ENCODE measurements at regions not wholly inside any gene's neighbourhood (a gene's known extent, or its start where the extent isn't known, plus 50 kb on each side); places are given as distances from the start of the nearest gene placed in this dataset.

DNA sequence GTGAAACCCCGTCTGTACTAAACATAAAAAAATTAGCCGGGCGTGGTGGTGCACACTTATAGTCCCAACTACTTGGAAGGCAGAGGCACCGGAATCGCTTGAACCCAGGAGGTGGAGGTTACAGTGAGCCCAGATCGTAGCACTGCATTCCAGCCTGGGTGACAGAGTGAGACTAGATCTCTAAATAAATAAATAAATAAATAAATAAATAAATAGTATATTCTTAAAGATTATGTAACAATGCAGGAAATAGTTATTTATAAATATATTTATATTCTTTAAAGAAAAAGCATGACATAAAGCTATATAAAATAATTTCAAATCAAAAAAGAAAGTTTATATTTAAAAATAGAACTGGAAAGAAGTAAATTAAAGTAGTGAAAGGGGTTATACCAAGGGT, 76.4 kb downstream of the MBL2 start:
- H2AK5ac ChIP-seq (ENCODE audit: insufficient read length, low read length) = no peak overlapping the region
- no peak overlapping the region for H3K18ac ChIP-seq (ENCODE audit: insufficient read length, low read depth, low read length)
- H3K4me1 ChIP-seq (ENCODE audit: insufficient read depth, low read length) = no peaks in the 10 kb centered on the region
- no peak overlapping the region for H3K23ac ChIP-seq (ENCODE audit: insufficient read length, low read depth, low read length)
- H3K27ac ChIP-seq (ENCODE audit: insufficient read length, low read depth, low read length) = no peak overlapping the region
- no peaks in the 10 kb centered on the region for H3K79me1 ChIP-seq (ENCODE audit: insufficient read depth, low read depth, low read length, poor library complexity, severe bottlenecking)
- Mint-ChIP-seq H3K4me1 (no peaks in the 10 kb centered on the region), H3K4me3 (no peak overlapping the region), H3K27me3 (ENCODE audit: low read depth) (no peaks in the 10 kb centered on the region), H3K36me3 (ENCODE audit: insufficient read depth in 1 of 3, low read depth in 3 of 3) (no peaks in the 10 kb centered on the region), H3K27ac (no peak overlapping the region), H3K9me3 (peaks cover 2 to 3% of the 10 kb centered on the region in 2 experiments; a peak in 4 of 5 replicates)
- no peak overlapping the region for H2AFZ ChIP-seq (ENCODE audit: low read length)
- H2BK12ac ChIP-seq (ENCODE audit: insufficient read length, low read depth, low read length) = no peak overlapping the region
- no peak overlapping the region for H2BK5ac ChIP-seq (ENCODE audit: insufficient read length, low read length)
- TF ChIP-seq, protein P1, sequence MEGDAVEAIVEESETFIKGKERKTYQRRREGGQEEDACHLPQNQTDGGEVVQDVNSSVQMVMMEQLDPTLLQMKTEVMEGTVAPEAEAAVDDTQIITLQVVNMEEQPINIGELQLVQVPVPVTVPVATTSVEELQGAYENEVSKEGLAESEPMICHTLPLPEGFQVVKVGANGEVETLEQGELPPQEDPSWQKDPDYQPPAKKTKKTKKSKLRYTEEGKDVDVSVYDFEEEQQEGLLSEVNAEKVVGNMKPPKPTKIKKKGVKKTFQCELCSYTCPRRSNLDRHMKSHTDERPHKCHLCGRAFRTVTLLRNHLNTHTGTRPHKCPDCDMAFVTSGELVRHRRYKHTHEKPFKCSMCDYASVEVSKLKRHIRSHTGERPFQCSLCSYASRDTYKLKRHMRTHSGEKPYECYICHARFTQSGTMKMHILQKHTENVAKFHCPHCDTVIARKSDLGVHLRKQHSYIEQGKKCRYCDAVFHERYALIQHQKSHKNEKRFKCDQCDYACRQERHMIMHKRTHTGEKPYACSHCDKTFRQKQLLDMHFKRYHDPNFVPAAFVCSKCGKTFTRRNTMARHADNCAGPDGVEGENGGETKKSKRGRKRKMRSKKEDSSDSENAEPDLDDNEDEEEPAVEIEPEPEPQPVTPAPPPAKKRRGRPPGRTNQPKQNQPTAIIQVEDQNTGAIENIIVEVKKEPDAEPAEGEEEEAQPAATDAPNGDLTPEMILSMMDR (conservative IDR thresholded peaks at IDR 0.05) = no peak
- no peak overlapping the region for H3K4ac ChIP-seq (ENCODE audit: low read depth, low read length)
- H3K14ac ChIP-seq (ENCODE audit: insufficient read depth, low read length) = no peak overlapping the region
- H2BK15ac ChIP-seq (ENCODE audit: low read depth, low read length) = no peak overlapping the region
- H3K9ac ChIP-seq (ENCODE audit: extremely low read depth, insufficient read length, low read length) = no peak overlapping the region
- no peak overlapping the region for H4K91ac ChIP-seq (ENCODE audit: insufficient read length, low read depth, low read length)
- H3K23me2 ChIP-seq (ENCODE audit: insufficient read length, low read depth, low read length, poor library complexity, severe bottlenecking) = no peaks in the 10 kb centered on the region
- no peak overlapping the region for H4K8ac ChIP-seq (replicated peaks; ENCODE audit: insufficient read length, low read depth, low read length)
- no peaks in the 10 kb centered on the region for H3K27me3 ChIP-seq (ENCODE audit: insufficient read depth, low read length)
- H3K79me2 ChIP-seq (ENCODE audit: insufficient read depth, low read length) = no peaks in the 10 kb centered on the region
- DNase-seq = no peak
- no peaks in the 10 kb centered on the region for H3K9me3 ChIP-seq (ENCODE audit: control insufficient read depth, low read depth, low read length)
- H2BK120ac ChIP-seq (ENCODE audit: low read depth, low read length, poor library complexity, severe bottlenecking) = no peak overlapping the region
- no peaks in the 10 kb centered on the region for H4K20me1 ChIP-seq (ENCODE audit: control insufficient read depth, insufficient read depth, insufficient read length)
- no CpG with 5 or more reads among the region's 6 CpGs for WGBS (ENCODE audit: extremely low coverage, insufficient read length, low lambda C conversion rate)
- no peak overlapping the region for H2BK20ac ChIP-seq (ENCODE audit: low read depth, low read length, poor library complexity, severe bottlenecking)
- H3K4me2 ChIP-seq (ENCODE audit: insufficient read depth, insufficient read length, low read length) = no peak overlapping the region
- H3T11ph ChIP-seq (ENCODE audit: low read length) = no peak overlapping the region
- H4K5ac ChIP-seq (ENCODE audit: insufficient read length, low read depth, low read length) = no peak overlapping the region
- no peak overlapping the region for H3K56ac ChIP-seq (ENCODE audit: insufficient read length, low read depth, low read length)
